Peyer's patch (tissue), 4 donors: ENCODE measurements at regions not wholly inside any gene's neighbourhood (a gene's known extent, or its start where the extent isn't known, plus 50 kb on each side); places are given as distances from the start of the nearest gene placed in this dataset.

Experiments used
- DNase-seq, 3 donors: peaks; one replicate each; pipeline ENCODE4 v3.0.0-alpha.2; 2017 to 2019
- H3K27ac ChIP-seq, 4 donors: fragments of 200-600 bp; sonication (generic); one replicate each; pipeline ENCODE4 v1.5.1; 2016 to 2019
- H3K27me3 ChIP-seq, 2 donors: fragments of 200-600 bp; sonication (generic); one replicate each; pipeline ENCODE4 v1.5.1; 2019
- H3K36me3 ChIP-seq, 3 donors: fragments of 200-600 bp; sonication (generic); one replicate each; pipeline ENCODE4 v1.5.1; 2016 to 2019
- H3K4me1 ChIP-seq, 4 donors: fragments of 200-600 bp; sonication (generic); one replicate each; pipeline ENCODE4 v1.5.1; 2016 to 2019
- H3K4me3 ChIP-seq, 4 donors: fragments of 200-600 bp; sonication (generic); 1 replicate in 3 of 4; 2 replicates in 1 of 4; pipeline ENCODE4 v1.5.1; 2016 to 2019; ENCODE audit warnings: mild to moderate bottlenecking in 1 of 4
- H3K9me3 ChIP-seq, 4 donors: fragments of 200-600 bp; sonication (generic); one replicate each; pipeline ENCODE4 v1.5.1; 2016 to 2019; ENCODE audit warnings: mild to moderate bottlenecking in 1 of 4
- CTCF ChIP-seq, 6 experiments: fragments of 450-650 bp in 4 of 6; fragments of 200-600 bp in 2 of 6; sonication (generic) in 1 of 6; IDR thresholded peaks; one replicate each; pipeline ENCODE4 v1.5.1; 2017 to 2019; ENCODE audit warnings: antibody characterized with exemption in 6 of 6, mild to moderate bottlenecking in 3 of 6, moderate library complexity in 1 of 6
- POLR2A ChIP-seq, 2 donors: fragments of 450-650 bp; IDR thresholded peaks; one replicate each; pipeline ENCODE4 v1.5.1; 2017; ENCODE audit warnings: antibody characterized with exemption in 2 of 2, mild to moderate bottlenecking in 2 of 2, moderate library complexity in 2 of 2

GRCh38 chr12:83659321-83659720 is 972.6 kb downstream of the TMTC2 start:
- Histone ChIP-seq H3K4me1 (no peaks in the 10 kb centered on the region), H3K9me3 (no peaks in the 10 kb centered on the region), H3K4me3 (no peak overlapping the region), H3K27me3 (no peaks in the 10 kb centered on the region), H3K27ac (no peak overlapping the region), H3K36me3 (no peaks in the 10 kb centered on the region)
- no peak for DNase-seq
- TF ChIP-seq POLR2A (IDR thresholded peaks at IDR 0.05): no peak
- TF ChIP-seq CTCF (IDR thresholded peaks at IDR 0.05): no peak

DNA sequence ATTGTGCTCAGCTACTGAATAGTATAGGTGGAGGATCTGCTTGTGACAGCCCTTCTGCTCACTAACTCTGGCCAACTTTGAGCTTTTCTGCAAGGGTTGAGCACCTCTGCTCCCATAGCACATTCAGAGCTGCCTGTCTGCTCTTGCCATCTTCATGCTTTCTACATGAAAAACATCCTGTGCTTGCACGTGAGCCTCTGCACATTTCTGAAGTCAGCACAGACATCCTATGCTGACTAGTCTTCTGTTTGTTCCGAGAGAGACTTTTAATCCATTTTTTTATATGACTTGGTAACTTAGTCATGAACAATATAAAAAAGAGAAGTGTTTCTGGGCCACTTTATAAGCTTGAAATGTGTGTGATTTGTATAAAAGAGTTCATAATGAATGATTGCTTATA is 969.3 kb downstream of the TMTC2 start:
- TF ChIP-seq POLR2A (IDR thresholded peaks at IDR 0.05) (no peak), CTCF (IDR thresholded peaks at IDR 0.05) (no peak)
- Histone ChIP-seq H3K27ac (no peak overlapping the region), H3K9me3 (no peaks in the 10 kb centered on the region), H3K4me3 (no peak overlapping the region), H3K4me1 (no peaks in the 10 kb centered on the region), H3K36me3 (no peaks in the 10 kb centered on the region), H3K27me3 (no peaks in the 10 kb centered on the region)
- DNase-seq: no peak

DNA sequence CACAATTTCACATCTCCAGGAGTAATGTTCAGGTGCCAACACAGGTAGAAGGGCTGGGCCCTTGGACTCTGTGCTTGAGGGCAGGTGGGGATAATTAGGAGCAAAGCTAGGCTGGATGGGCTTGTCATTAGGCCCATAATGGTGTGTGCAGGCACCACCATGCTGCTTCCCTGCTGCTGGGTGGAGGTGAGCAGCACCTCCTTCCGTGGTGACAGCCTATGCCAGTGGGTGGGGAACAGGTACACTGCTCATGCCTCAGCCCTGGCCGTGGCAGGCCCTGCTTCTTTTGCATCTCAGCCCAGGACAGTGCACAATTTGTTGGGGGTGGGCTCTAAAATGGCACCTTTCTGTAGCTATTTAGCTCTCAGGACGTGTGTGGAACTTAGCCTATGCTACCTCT is 955.5 kb downstream of the TMTC2 start:
- no peak for DNase-seq
- TF ChIP-seq CTCF (IDR thresholded peaks at IDR 0.05): no peak
- no peak for TF ChIP-seq POLR2A (IDR thresholded peaks at IDR 0.05)
- H3K4me3 ChIP-seq: no peak overlapping the region
- H3K27me3 ChIP-seq: no peaks in the 10 kb centered on the region
- no peak overlapping the region for H3K27ac ChIP-seq
- H3K4me1 ChIP-seq: no peaks in the 10 kb centered on the region
- H3K36me3 ChIP-seq: no peaks in the 10 kb centered on the region
- H3K9me3 ChIP-seq: no peaks in the 10 kb centered on the region

GRCh38 chr12:83641789-83642188 is 955.1 kb downstream of the TMTC2 start:
- H3K27ac ChIP-seq: no peak overlapping the region
- no peaks in the 10 kb centered on the region for H3K4me1 ChIP-seq
- no peak overlapping the region for H3K4me3 ChIP-seq
- no peak for DNase-seq
- H3K27me3 ChIP-seq: no peaks in the 10 kb centered on the region
- no peaks in the 10 kb centered on the region for H3K36me3 ChIP-seq
- H3K9me3 ChIP-seq: no peaks in the 10 kb centered on the region
- TF ChIP-seq CTCF (IDR thresholded peaks at IDR 0.05): no peak
- no peak for TF ChIP-seq POLR2A (IDR thresholded peaks at IDR 0.05)

DNA sequence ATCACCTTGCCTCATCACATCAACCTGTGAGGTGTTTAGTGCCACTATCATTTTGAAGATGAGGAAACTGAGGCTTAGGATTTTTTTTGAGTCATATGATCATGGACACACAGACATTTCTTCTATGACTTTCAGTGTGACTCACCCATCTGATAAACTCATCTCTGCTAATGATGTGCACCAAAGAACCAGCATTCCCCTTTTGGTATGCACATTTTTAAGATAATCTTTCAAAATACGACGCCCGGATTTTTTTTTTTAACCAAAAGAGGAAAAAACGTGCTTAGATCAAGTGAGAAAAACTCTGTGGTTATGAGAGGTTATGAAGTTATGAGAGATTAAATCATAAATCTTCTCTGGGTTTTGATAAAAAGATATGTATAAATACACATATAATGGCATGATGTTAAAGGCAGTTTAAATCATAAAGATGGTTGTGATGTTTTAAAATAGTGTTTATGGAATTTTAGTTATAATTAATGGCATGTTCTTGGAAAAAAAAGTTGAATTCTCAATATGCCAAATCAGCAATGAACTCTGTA is 948.1 kb downstream of the TMTC2 start:
- Histone ChIP-seq H3K9me3 (no peaks in the 10 kb centered on the region), H3K27ac (no peak overlapping the region), H3K36me3 (no peaks in the 10 kb centered on the region), H3K27me3 (no peaks in the 10 kb centered on the region), H3K4me1 (no peaks in the 10 kb centered on the region), H3K4me3 (no peak overlapping the region)
- no peak for DNase-seq
- no peak for TF ChIP-seq CTCF (IDR thresholded peaks at IDR 0.05)
- no peak for TF ChIP-seq POLR2A (IDR thresholded peaks at IDR 0.05)

DNA sequence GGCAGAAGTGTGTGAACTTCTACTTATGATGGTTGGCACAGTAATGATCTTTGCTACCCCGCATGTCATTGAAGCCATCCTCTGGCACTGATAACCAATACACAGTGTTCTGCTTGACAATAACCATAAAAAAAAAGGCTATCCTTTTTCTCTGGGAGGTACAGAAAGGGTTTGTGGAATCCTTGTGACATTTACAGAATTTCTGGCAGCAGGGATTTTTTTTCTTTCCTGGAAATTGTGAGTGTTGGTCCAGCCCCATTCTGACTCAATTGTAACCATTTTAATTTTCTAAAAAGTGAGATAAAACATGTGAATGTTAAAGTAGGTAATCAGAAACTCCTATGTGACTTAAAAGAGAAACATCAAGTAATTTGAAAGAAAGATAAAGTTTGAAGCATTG is 943.8 kb downstream of the TMTC2 start:
- H3K9me3 ChIP-seq: no peaks in the 10 kb centered on the region
- no peaks in the 10 kb centered on the region for H3K4me1 ChIP-seq
- TF ChIP-seq POLR2A (IDR thresholded peaks at IDR 0.05) (no peak), CTCF (IDR thresholded peaks at IDR 0.05) (no peak)
- no peak for DNase-seq
- H3K27ac ChIP-seq: no peak overlapping the region
- no peak overlapping the region for H3K4me3 ChIP-seq
- H3K36me3 ChIP-seq: no peaks in the 10 kb centered on the region
- no peaks in the 10 kb centered on the region for H3K27me3 ChIP-seq
